22Rv1 (cell line): ENCODE measurements at regions not wholly inside any gene's neighbourhood (a gene's known extent, or its start where the extent isn't known, plus 50 kb on each side); places are given as distances from the start of the nearest gene placed in this dataset.
A peak's percentile ranks its signal among the peaks of the same experiment; 100 is the strongest.

Experiments used
- H3K27ac ChIP-seq: fragments of 450-650 bp; 2 replicates; pipeline ENCODE4 v1.5.1; 2017
- CTCF ChIP-seq: fragments of 450-650 bp; IDR thresholded peaks from 2 replicates; pipeline ENCODE4 v1.5.1; 2017; ENCODE audit warnings: mild to moderate bottlenecking
- ZFX ChIP-seq: fragments of 450-650 bp; IDR thresholded peaks from 2 replicates; pipeline ENCODE4 v1.6.1; 2017; ENCODE audit warnings: antibody characterized with exemption, borderline replicate concordance

GRCh38 chr2:41488888-41489287 lies 558.9 kb upstream of the PKDCC start:
- H3K27ac ChIP-seq, result no peak overlapping the region
- no peak for TF ChIP-seq CTCF
- TF ChIP-seq ZFX, result no peak

GRCh38 chr2:41489638-41490037 lies 558.2 kb upstream of the PKDCC start:
- no peak overlapping the region for H3K27ac ChIP-seq
- TF ChIP-seq ZFX (no peak), CTCF (no peak)

GRCh38 chr2:41495050-41495449 lies 552.8 kb upstream of the PKDCC start:
- no peak overlapping the region for H3K27ac ChIP-seq
- no peak for TF ChIP-seq CTCF
- no peak for TF ChIP-seq ZFX

- TF ChIP-seq ZFX (no peak), CTCF (peak; percentile 31; the same call in 1 of the 2 replicates)
- no peak overlapping the region for H3K27ac ChIP-seq
Observed at GRCh38 chr2:41496908-41497307, 550.9 kb upstream of the PKDCC start.

- no peak overlapping the region for H3K27ac ChIP-seq
- TF ChIP-seq ZFX, result no peak
- no peak for TF ChIP-seq CTCF
Observed at GRCh38 chr2:41498781-41499180, 549.0 kb upstream of the PKDCC start.

- H3K27ac ChIP-seq, result no peak overlapping the region
- TF ChIP-seq ZFX (no peak), CTCF (no peak)
Observed at GRCh38 chr2:41500895-41501294, 546.9 kb upstream of the PKDCC start.

- no peak overlapping the region for H3K27ac ChIP-seq
- no peak for TF ChIP-seq CTCF
- TF ChIP-seq ZFX, result no peak
Observed at GRCh38 chr2:41502752-41503151, 545.1 kb upstream of the PKDCC start.
